ENCODE measurements at regions not wholly inside any gene's neighbourhood (a gene's known extent, or its start where the extent isn't known, plus 50 kb on each side); places are given as distances from the start of the nearest gene placed in this dataset.

GRCh38 chr20:22472447-22473100 lies 111.8 kb downstream of the FOXA2 start:
- peaks cover 14% of the 10 kb centered on the region for H3K9me3 Mint-ChIP-seq
- H3K4me3 Mint-ChIP-seq = no peak overlapping the region
- TF ChIP-seq CTCF (conservative IDR thresholded peaks at IDR 0.05) = no peak
- H3K27ac Mint-ChIP-seq (ENCODE audit: unreplicated experiment) = no peak overlapping the region
- H3K4me1 Mint-ChIP-seq = no peaks in the 10 kb centered on the region
- no peak for DNase-seq (ENCODE audit: low read depth, low spot score)
- peaks cover 81% of the 10 kb centered on the region for H3K27me3 Mint-ChIP-seq (ENCODE audit: low read depth)
- no peaks in the 10 kb centered on the region for H3K36me3 Mint-ChIP-seq (ENCODE audit: low read depth)

GRCh38 chr20:22471156-22471836 lies 113.1 kb downstream of the FOXA2 start:
- Mint-ChIP-seq H3K9me3 (peaks cover 7% of the 10 kb centered on the region), H3K4me3 (no peak overlapping the region), H3K36me3 (ENCODE audit: low read depth) (no peaks in the 10 kb centered on the region), H3K27ac (ENCODE audit: unreplicated experiment) (no peak overlapping the region), H3K4me1 (no peaks in the 10 kb centered on the region), H3K27me3 (ENCODE audit: low read depth) (peaks cover 81% of the 10 kb centered on the region)
- no peak for DNase-seq (ENCODE audit: low read depth, low spot score)
- no peak for TF ChIP-seq CTCF (conservative IDR thresholded peaks at IDR 0.05)

- no peak overlapping the region for H3K4me3 Mint-ChIP-seq
- no peak for TF ChIP-seq CTCF (conservative IDR thresholded peaks at IDR 0.05)
- H3K36me3 Mint-ChIP-seq (ENCODE audit: low read depth) = no peaks in the 10 kb centered on the region
- peaks cover 82% of the 10 kb centered on the region for H3K27me3 Mint-ChIP-seq (ENCODE audit: low read depth)
- DNase-seq (ENCODE audit: low read depth, low spot score) = no peak
- H3K9me3 Mint-ChIP-seq = peaks cover 6% of the 10 kb centered on the region
- H3K4me1 Mint-ChIP-seq = no peaks in the 10 kb centered on the region
- H3K27ac Mint-ChIP-seq (ENCODE audit: unreplicated experiment) = no peak overlapping the region
These were observed 113.7 kb downstream of the FOXA2 start for GRCh38 chr20:22470620-22471026.

GRCh38 chr20:22466447-22467171 lies 117.8 kb downstream of the FOXA2 start:
- Mint-ChIP-seq H3K27me3 (ENCODE audit: low read depth) (peaks cover 84% of the 10 kb centered on the region), H3K9me3 (peaks cover under 1% of the 10 kb centered on the region), H3K36me3 (ENCODE audit: low read depth) (no peaks in the 10 kb centered on the region), H3K4me1 (no peaks in the 10 kb centered on the region), H3K27ac (ENCODE audit: unreplicated experiment) (no peak overlapping the region), H3K4me3 (no peak overlapping the region)
- no peak for TF ChIP-seq CTCF (conservative IDR thresholded peaks at IDR 0.05)
- DNase-seq (ENCODE audit: low read depth, low spot score) = no peak

GRCh38 chr20:22465622-22466446 lies 118.5 kb downstream of the FOXA2 start:
- Mint-ChIP-seq H3K27me3 (ENCODE audit: low read depth) (peaks cover 83% of the 10 kb centered on the region), H3K9me3 (no peaks in the 10 kb centered on the region), H3K27ac (ENCODE audit: unreplicated experiment) (no peak overlapping the region), H3K4me1 (no peaks in the 10 kb centered on the region), H3K36me3 (ENCODE audit: low read depth) (no peaks in the 10 kb centered on the region), H3K4me3 (no peak overlapping the region)
- no peak for TF ChIP-seq CTCF (conservative IDR thresholded peaks at IDR 0.05)
- DNase-seq (ENCODE audit: low read depth, low spot score) = no peak

Measured in neural crest cell (in vitro differentiated cells).